H9 (cell line): ENCODE measurements at regions not wholly inside any gene's neighbourhood (a gene's known extent, or its start where the extent isn't known, plus 50 kb on each side); places are given as distances from the start of the nearest gene placed in this dataset.

ENCODE experiments used
- DNase-seq: peaks from one replicate; pipeline ENCODE4 v3.0.0-alpha.2; 2017
- H2AFZ ChIP-seq: one replicate; pipeline ENCODE4 v1.6.1; 2013; ENCODE audit warnings: mild to moderate bottlenecking, low read length, control low read depth, moderate library complexity
- H2AK5ac ChIP-seq: 2 replicates; pipeline ENCODE4 v1.6.1; 2013; ENCODE audit warnings: low read length, control low read depth, mixed read lengths; ENCODE audit not compliant: insufficient read length
- H2BK120ac ChIP-seq: one replicate; pipeline ENCODE4 v1.6.1; 2013; ENCODE audit warnings: low read depth, mild to moderate bottlenecking, low read length, control low read depth, inconsistent platforms; ENCODE audit not compliant: poor library complexity, severe bottlenecking
- H2BK12ac ChIP-seq: 2 replicates; pipeline ENCODE4 v1.6.1; 2013; ENCODE audit warnings: low read length, control low read depth, mixed read lengths, low read depth; ENCODE audit not compliant: insufficient read length
- H2BK15ac ChIP-seq: 2 replicates; pipeline ENCODE4 v1.6.1; 2013; ENCODE audit warnings: low read depth, low read length, control low read depth
- H2BK20ac ChIP-seq: one replicate; pipeline ENCODE4 v1.6.1; 2013; ENCODE audit warnings: low read depth, mild to moderate bottlenecking, low read length, control low read depth, inconsistent platforms; ENCODE audit not compliant: poor library complexity, severe bottlenecking
- H2BK5ac ChIP-seq: 2 replicates; pipeline ENCODE4 v1.6.1; 2013; ENCODE audit warnings: low read length, control low read depth, mixed read lengths; ENCODE audit not compliant: insufficient read length
- H3K14ac ChIP-seq: 2 replicates; pipeline ENCODE4 v1.6.1; 2013; ENCODE audit warnings: low read length, control low read depth; ENCODE audit not compliant: insufficient read depth
- H3K18ac ChIP-seq: 2 replicates; pipeline ENCODE4 v1.6.1; 2013; ENCODE audit warnings: low read depth, mild to moderate bottlenecking, mixed read lengths, low read length, control low read depth; ENCODE audit not compliant: insufficient read length
- H3K23ac ChIP-seq: 2 replicates; pipeline ENCODE4 v1.6.1; 2013; ENCODE audit warnings: low read length, control low read depth, mixed read lengths, low read depth; ENCODE audit not compliant: insufficient read length
- H3K23me2 ChIP-seq: 2 replicates; pipeline ENCODE4 v1.6.1; 2013; ENCODE audit warnings: low read depth, mild to moderate bottlenecking, mixed read lengths, low read length, control low read depth; ENCODE audit not compliant: insufficient read length, poor library complexity, severe bottlenecking
- H3K27ac ChIP-seq: 2 replicates; pipeline ENCODE4 v1.5.1; 2013; ENCODE audit warnings: low read length, control low read depth, mixed read lengths, low read depth; ENCODE audit not compliant: insufficient read length
- H3K27me3 ChIP-seq: 2 replicates; pipeline ENCODE4 v1.6.1; 2013; ENCODE audit warnings: low read length, control low read depth, inconsistent platforms; ENCODE audit not compliant: insufficient read depth
- H3K4ac ChIP-seq: 2 replicates; pipeline ENCODE4 v1.6.1; 2013; ENCODE audit warnings: low read depth, mild to moderate bottlenecking, control low read depth, inconsistent platforms, low read length, moderate library complexity
- H3K4me1 ChIP-seq: 2 replicates; pipeline ENCODE4 v1.6.1; 2013; ENCODE audit warnings: low read length, control low read depth, inconsistent platforms; ENCODE audit not compliant: insufficient read depth
- H3K4me2 ChIP-seq: 2 replicates; pipeline ENCODE4 v1.6.1; 2013; ENCODE audit warnings: low read length, control low read depth, mixed read lengths; ENCODE audit not compliant: insufficient read length, insufficient read depth
- H3K56ac ChIP-seq: 2 replicates; pipeline ENCODE4 v1.6.1; 2013; ENCODE audit warnings: low read depth, mild to moderate bottlenecking, mixed read lengths, low read length, control low read depth; ENCODE audit not compliant: insufficient read length
- H3K79me1 ChIP-seq: 2 replicates; pipeline ENCODE4 v1.6.1; 2013; ENCODE audit warnings: low read depth, mild to moderate bottlenecking, moderate library complexity, low read length, control low read depth, inconsistent platforms; ENCODE audit not compliant: insufficient read depth, poor library complexity, severe bottlenecking
- H3K79me2 ChIP-seq: 2 replicates; pipeline ENCODE4 v1.6.1; 2013; ENCODE audit warnings: low read length, control low read depth, inconsistent platforms; ENCODE audit not compliant: insufficient read depth
- H3K9ac ChIP-seq: 2 replicates; pipeline ENCODE4 v1.6.1; 2013; ENCODE audit warnings: low read length, control low read depth, mixed read lengths; ENCODE audit not compliant: insufficient read length; ENCODE audit errors: extremely low read depth
- H3K9me3 ChIP-seq: one replicate; pipeline ENCODE4 v1.6.1; 2013; ENCODE audit warnings: low read depth, low read length, inconsistent platforms; ENCODE audit not compliant: control insufficient read depth
- H3T11ph ChIP-seq: one replicate; pipeline ENCODE4 v1.6.1; 2013; ENCODE audit warnings: mild to moderate bottlenecking, low read length, control low read depth, inconsistent platforms
- H4K20me1 ChIP-seq: one replicate; pipeline ENCODE4 v1.6.1; 2013; ENCODE audit not compliant: control insufficient read depth, insufficient read length, insufficient read depth
- H4K5ac ChIP-seq: 2 replicates; pipeline ENCODE4 v1.6.1; 2013; ENCODE audit warnings: low read depth, mild to moderate bottlenecking, mixed read lengths, low read length, control low read depth; ENCODE audit not compliant: insufficient read length
- H4K8ac ChIP-seq: replicated peaks from 2 replicates; pipeline ENCODE4 v1.6.1; 2013; ENCODE audit warnings: low read length, control low read depth, mixed read lengths, low read depth; ENCODE audit not compliant: insufficient read length
- H4K91ac ChIP-seq: 2 replicates; pipeline ENCODE4 v1.6.1; 2013; ENCODE audit warnings: low read depth, mild to moderate bottlenecking, moderate library complexity, mixed read lengths, low read length, control low read depth; ENCODE audit not compliant: insufficient read length
- H3K27ac Mint-ChIP-seq, 3 experiments: 2 replicates in 2 of 3; 3 replicates in 1 of 3; pipeline ENCODE4 v1.8.0; 2020 to 2021; ENCODE audit warnings: mixed read lengths in 3 of 3, mild to moderate bottlenecking in 1 of 3, moderate library complexity in 1 of 3
- H3K27me3 Mint-ChIP-seq: 2 replicates; pipeline ENCODE4 v1.8.0; 2021; ENCODE audit warnings: low read depth, mild to moderate bottlenecking, moderate library complexity, mixed read lengths
- H3K36me3 Mint-ChIP-seq, 3 experiments: 2 replicates in 2 of 3; 3 replicates in 1 of 3; pipeline ENCODE4 v1.8.0; 2020 to 2021; ENCODE audit warnings: low read depth in 3 of 3, mixed read lengths in 3 of 3; ENCODE audit not compliant: insufficient read depth in 1 of 3
- H3K4me1 Mint-ChIP-seq, 2 experiments: 2 replicates each; pipeline ENCODE4 v1.8.0; 2020; ENCODE audit warnings: mixed read lengths in 2 of 2
- H3K4me3 Mint-ChIP-seq, 2 experiments: 2 replicates in 1 of 2; 3 replicates in 1 of 2; pipeline ENCODE4 v1.8.0; 2020 to 2021; ENCODE audit warnings: mild to moderate bottlenecking in 2 of 2, mixed read lengths in 2 of 2, moderate library complexity in 1 of 2
- H3K9me3 Mint-ChIP-seq, 2 experiments: 2 replicates in 1 of 2; 3 replicates in 1 of 2; pipeline ENCODE4 v1.8.0; 2020; ENCODE audit warnings: mild to moderate bottlenecking in 2 of 2, mixed read lengths in 2 of 2, moderate library complexity in 1 of 2
- WGBS: extraction: QIAGEN DNeasy Blood & Tissue Kit; methylation state at CpG from one replicate; pipeline ENCODE4 v1.1.7; 2013; ENCODE audit warnings: missing lambda C conversion rate, low lambda C conversion rate, mixed read lengths; ENCODE audit not compliant: insufficient read length; ENCODE audit errors: extremely low coverage; 5-methylcytosine and 5-hydroxymethylcytosine counted together
- TF ChIP-seq, protein P1 (sequence below): fragments of 200-600 bp; sonication (generic); conservative IDR thresholded peaks from 3 replicates; pipeline ENCODE4 v1.8.0; 2021; ENCODE audit warnings: antibody characterized with exemption, mild to moderate bottlenecking

DNA sequence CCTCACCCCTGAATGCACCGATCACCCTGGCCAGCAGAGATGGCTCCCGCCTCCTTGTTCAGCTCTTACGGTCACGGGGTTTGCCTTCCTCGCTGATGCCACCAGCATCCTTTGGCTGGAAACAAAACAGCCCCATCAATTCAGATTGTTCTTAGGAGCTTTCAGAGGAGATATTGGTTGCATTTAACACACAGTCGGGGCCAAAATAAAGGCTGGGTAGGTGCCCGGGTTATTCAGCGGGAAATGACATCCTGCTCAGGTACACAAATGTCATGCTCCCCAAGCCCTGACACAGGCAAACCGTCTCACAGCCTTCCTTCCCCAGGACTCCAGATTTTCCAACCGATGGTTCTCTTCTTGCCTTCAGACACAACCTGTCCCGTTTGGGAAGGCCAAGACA is 62.4 kb upstream of the MEF2A start:
- Histone ChIP-seq H3T11ph (no peak overlapping the region), H4K5ac (no peak overlapping the region), H3K4ac (no peak overlapping the region), H4K20me1 (no peaks in the 10 kb centered on the region), H3K18ac (no peak overlapping the region), H2BK12ac (no peak overlapping the region), H3K23me2 (no peaks in the 10 kb centered on the region), H2BK20ac (no peak overlapping the region), H3K56ac (no peak overlapping the region), H3K9ac (no peak overlapping the region), H2BK5ac (no peak overlapping the region), H3K9me3 (no peaks in the 10 kb centered on the region), H4K8ac (no peak overlapping the region), H3K79me2 (no peaks in the 10 kb centered on the region), H3K4me1 (no peaks in the 10 kb centered on the region), H2BK15ac (no peak overlapping the region), H3K23ac (no peak overlapping the region), H4K91ac (no peak overlapping the region), H3K27me3 (no peaks in the 10 kb centered on the region), H2AFZ (no peak overlapping the region), H2AK5ac (no peak overlapping the region), H3K27ac (no peak overlapping the region), H3K14ac (no peak overlapping the region), H2BK120ac (no peak overlapping the region), H3K4me2 (no peak overlapping the region), H3K79me1 (no peaks in the 10 kb centered on the region)
- H3K4me1 Mint-ChIP-seq: peaks cover 4 to 6% of the 10 kb centered on the region in 2 experiments; a peak in 3 of 4 replicates
- H3K27me3 Mint-ChIP-seq: peaks cover 2% of the 10 kb centered on the region
- TF ChIP-seq, protein P1, sequence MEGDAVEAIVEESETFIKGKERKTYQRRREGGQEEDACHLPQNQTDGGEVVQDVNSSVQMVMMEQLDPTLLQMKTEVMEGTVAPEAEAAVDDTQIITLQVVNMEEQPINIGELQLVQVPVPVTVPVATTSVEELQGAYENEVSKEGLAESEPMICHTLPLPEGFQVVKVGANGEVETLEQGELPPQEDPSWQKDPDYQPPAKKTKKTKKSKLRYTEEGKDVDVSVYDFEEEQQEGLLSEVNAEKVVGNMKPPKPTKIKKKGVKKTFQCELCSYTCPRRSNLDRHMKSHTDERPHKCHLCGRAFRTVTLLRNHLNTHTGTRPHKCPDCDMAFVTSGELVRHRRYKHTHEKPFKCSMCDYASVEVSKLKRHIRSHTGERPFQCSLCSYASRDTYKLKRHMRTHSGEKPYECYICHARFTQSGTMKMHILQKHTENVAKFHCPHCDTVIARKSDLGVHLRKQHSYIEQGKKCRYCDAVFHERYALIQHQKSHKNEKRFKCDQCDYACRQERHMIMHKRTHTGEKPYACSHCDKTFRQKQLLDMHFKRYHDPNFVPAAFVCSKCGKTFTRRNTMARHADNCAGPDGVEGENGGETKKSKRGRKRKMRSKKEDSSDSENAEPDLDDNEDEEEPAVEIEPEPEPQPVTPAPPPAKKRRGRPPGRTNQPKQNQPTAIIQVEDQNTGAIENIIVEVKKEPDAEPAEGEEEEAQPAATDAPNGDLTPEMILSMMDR: no peak
- no peaks in the 10 kb centered on the region for H3K36me3 Mint-ChIP-seq
- H3K27ac Mint-ChIP-seq: no peak overlapping the region
- no peak overlapping the region for H3K4me3 Mint-ChIP-seq
- no peaks in the 10 kb centered on the region; a peak in 1 of 5 replicates for H3K9me3 Mint-ChIP-seq
- WGBS: no CpG with 5 or more reads among the region's 11 CpGs
- no peak for DNase-seq
